VCaP (cell line): ENCODE measurements at regions not wholly inside any gene's neighbourhood (a gene's known extent, or its start where the extent isn't known, plus 50 kb on each side); places are given as distances from the start of the nearest gene placed in this dataset.

ENCODE experiments used
- H3K27ac ChIP-seq: fragments of 450-650 bp; 2 replicates; pipeline ENCODE4 v1.5.1; 2017
- CTCF ChIP-seq: fragments of 450-650 bp; conservative IDR thresholded peaks from 2 replicates; pipeline ENCODE4 v1.5.1; 2017; ENCODE audit warnings: mild to moderate bottlenecking, moderate library complexity

GRCh38 chr3:13211605-13212210 is 138.5 kb upstream of the IQSEC1 start:
- H3K27ac ChIP-seq: no peak overlapping the region
- TF ChIP-seq CTCF: no peak

GRCh38 chr3:13210221-13210975 is 137.2 kb upstream of the IQSEC1 start:
- TF ChIP-seq CTCF: no peak
- no peak overlapping the region for H3K27ac ChIP-seq

GRCh38 chr3:13209634-13209997 is 136.4 kb upstream of the IQSEC1 start:
- no peak overlapping the region for H3K27ac ChIP-seq
- no peak for TF ChIP-seq CTCF

- no peak overlapping the region for H3K27ac ChIP-seq
- TF ChIP-seq CTCF: no peak
Observed at GRCh38 chr3:13208706-13209633, 135.7 kb upstream of the IQSEC1 start.

- TF ChIP-seq CTCF: no peak
- no peak overlapping the region for H3K27ac ChIP-seq
Observed at GRCh38 chr3:13207975-13208705, 134.9 kb upstream of the IQSEC1 start.

- H3K27ac ChIP-seq: no peak overlapping the region
- TF ChIP-seq CTCF: no peak
Observed at GRCh38 chr3:13207578-13207922, 134.3 kb upstream of the IQSEC1 start.
